ENCODE measurements at regions not wholly inside any gene's neighbourhood (a gene's known extent, or its start where the extent isn't known, plus 50 kb on each side); places are given as distances from the start of the nearest gene placed in this dataset.

DNA sequence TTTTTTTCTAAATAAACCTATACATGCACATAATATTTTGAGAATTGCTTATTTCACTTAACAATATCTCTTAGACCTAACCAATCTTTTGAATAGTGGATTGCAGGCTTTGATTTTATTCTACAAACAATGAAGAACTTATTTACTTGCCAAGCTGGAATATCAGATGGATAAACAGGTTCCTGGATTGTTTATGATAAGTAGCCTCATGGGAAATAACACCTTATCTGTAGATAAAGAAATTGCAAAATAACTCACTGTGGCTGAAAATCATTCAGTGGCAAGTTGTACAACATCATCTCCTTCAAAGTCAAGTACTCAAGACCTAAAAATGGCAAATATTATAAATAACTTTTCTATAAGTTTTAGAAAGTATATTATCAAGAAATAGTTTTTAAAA lies 335.4 kb upstream of the ATP2B1 start:
- TF ChIP-seq, protein P1, sequence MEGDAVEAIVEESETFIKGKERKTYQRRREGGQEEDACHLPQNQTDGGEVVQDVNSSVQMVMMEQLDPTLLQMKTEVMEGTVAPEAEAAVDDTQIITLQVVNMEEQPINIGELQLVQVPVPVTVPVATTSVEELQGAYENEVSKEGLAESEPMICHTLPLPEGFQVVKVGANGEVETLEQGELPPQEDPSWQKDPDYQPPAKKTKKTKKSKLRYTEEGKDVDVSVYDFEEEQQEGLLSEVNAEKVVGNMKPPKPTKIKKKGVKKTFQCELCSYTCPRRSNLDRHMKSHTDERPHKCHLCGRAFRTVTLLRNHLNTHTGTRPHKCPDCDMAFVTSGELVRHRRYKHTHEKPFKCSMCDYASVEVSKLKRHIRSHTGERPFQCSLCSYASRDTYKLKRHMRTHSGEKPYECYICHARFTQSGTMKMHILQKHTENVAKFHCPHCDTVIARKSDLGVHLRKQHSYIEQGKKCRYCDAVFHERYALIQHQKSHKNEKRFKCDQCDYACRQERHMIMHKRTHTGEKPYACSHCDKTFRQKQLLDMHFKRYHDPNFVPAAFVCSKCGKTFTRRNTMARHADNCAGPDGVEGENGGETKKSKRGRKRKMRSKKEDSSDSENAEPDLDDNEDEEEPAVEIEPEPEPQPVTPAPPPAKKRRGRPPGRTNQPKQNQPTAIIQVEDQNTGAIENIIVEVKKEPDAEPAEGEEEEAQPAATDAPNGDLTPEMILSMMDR (IDR thresholded peaks at IDR 0.05) = no peak
- no peak for TF ChIP-seq POLR2AphosphoS5 (IDR thresholded peaks at IDR 0.05)
- TF ChIP-seq POLR2A (IDR thresholded peaks at IDR 0.05) = no peak

Measured in transverse colon (tissue), 4 donors.